HG03139 (cell line): ENCODE measurements at regions not wholly inside any gene's neighbourhood (a gene's known extent, or its start where the extent isn't known, plus 50 kb on each side); places are given as distances from the start of the nearest gene placed in this dataset.

Experiments
- ATAC-seq: cut with Tn5 transposase; IDR thresholded peaks from one replicate; pipeline ENCODE4 v1.9.1; 2021; ENCODE audit not compliant: unreplicated experiment

- ATAC-seq, result no peak
Observed at GRCh38 chr6:56771189-56771588, 128.5 kb upstream of the DST start.

GRCh38 chr6:56770011-56770520 is 127.4 kb upstream of the DST start:
- no peak for ATAC-seq

- ATAC-seq, result no peak
Observed at GRCh38 chr6:56767892-56768531, 125.3 kb upstream of the DST start.

GRCh38 chr6:56767435-56767834 is 124.7 kb upstream of the DST start:
- ATAC-seq, result no peak

GRCh38 chr6:56766806-56767178 is 124.1 kb upstream of the DST start:
- peak; percentile 79 for ATAC-seq

- ATAC-seq, result no peak
Observed at GRCh38 chr6:56766139-56766805, 123.6 kb upstream of the DST start.

- no peak for ATAC-seq
Observed at GRCh38 chr6:56765494-56765893, 122.8 kb upstream of the DST start.

GRCh38 chr6:56764081-56764566 is 121.4 kb upstream of the DST start:
- ATAC-seq, result peak; percentile 43

- no peak for ATAC-seq
Observed at GRCh38 chr6:56761651-56762050, 119.0 kb upstream of the DST start.

GRCh38 chr6:56760842-56761241 is 118.2 kb upstream of the DST start:
- no peak for ATAC-seq

- no peak for ATAC-seq
Observed at GRCh38 chr6:56759521-56759920, 116.8 kb upstream of the DST start.

GRCh38 chr6:56758553-56758952 is 115.9 kb upstream of the DST start:
- ATAC-seq, result no peak

- ATAC-seq, result no peak
Observed at GRCh38 chr6:56758120-56758519, 115.4 kb upstream of the DST start.

- ATAC-seq, result no peak
Observed at GRCh38 chr6:56757588-56757984, 114.9 kb upstream of the DST start.

- ATAC-seq, result no peak
Observed at GRCh38 chr6:56756791-56757587, 114.3 kb upstream of the DST start.

- ATAC-seq, result no peak
Observed at GRCh38 chr6:56756219-56756789, 113.6 kb upstream of the DST start.

GRCh38 chr6:56755040-56755439 is 112.4 kb upstream of the DST start:
- ATAC-seq, result no peak

- no peak for ATAC-seq
Observed at GRCh38 chr6:56753811-56754210, 111.1 kb upstream of the DST start.

GRCh38 chr6:56752534-56752933 is 109.8 kb upstream of the DST start:
- no peak for ATAC-seq

- no peak for ATAC-seq
Observed at GRCh38 chr6:56752009-56752408, 109.3 kb upstream of the DST start.

GRCh38 chr6:56751604-56752003 is 108.9 kb upstream of the DST start:
- ATAC-seq, result no peak
